ENCODE measurements at regions not wholly inside any gene's neighbourhood (a gene's known extent, or its start where the extent isn't known, plus 50 kb on each side); places are given as distances from the start of the nearest gene placed in this dataset.

- Mint-ChIP-seq H3K27ac (ENCODE audit: unreplicated experiment) (no peak overlapping the region), H3K4me3 (no peak overlapping the region), H3K9me3 (peaks cover 15% of the 10 kb centered on the region), H3K4me1 (peaks cover 4% of the 10 kb centered on the region), H3K36me3 (ENCODE audit: low read depth) (peaks cover 2% of the 10 kb centered on the region), H3K27me3 (ENCODE audit: low read depth) (no peaks in the 10 kb centered on the region)
- no peak for DNase-seq (ENCODE audit: low read depth, low spot score)
- TF ChIP-seq CTCF (conservative IDR thresholded peaks at IDR 0.05), result no peak
Measured at GRCh38 chr4:123955167-123955800, 558.7 kb downstream of the SPRY1 start.

GRCh38 chr4:123956204-123956603 lies 559.6 kb downstream of the SPRY1 start:
- Mint-ChIP-seq H3K4me3 (no peak overlapping the region), H3K27me3 (ENCODE audit: low read depth) (no peaks in the 10 kb centered on the region), H3K36me3 (ENCODE audit: low read depth) (peaks cover 2% of the 10 kb centered on the region), H3K9me3 (peaks cover 15% of the 10 kb centered on the region), H3K27ac (ENCODE audit: unreplicated experiment) (no peak overlapping the region), H3K4me1 (peaks cover 4% of the 10 kb centered on the region)
- DNase-seq (ENCODE audit: low read depth, low spot score), result no peak
- no peak for TF ChIP-seq CTCF (conservative IDR thresholded peaks at IDR 0.05)

GRCh38 chr4:123966990-123967769 lies 570.6 kb downstream of the SPRY1 start:
- peaks cover 8% of the 10 kb centered on the region for H3K4me1 Mint-ChIP-seq
- H3K27ac Mint-ChIP-seq (ENCODE audit: unreplicated experiment), result no peak overlapping the region
- peaks cover 6% of the 10 kb centered on the region for H3K9me3 Mint-ChIP-seq
- H3K27me3 Mint-ChIP-seq (ENCODE audit: low read depth), result no peaks in the 10 kb centered on the region
- no peak overlapping the region for H3K4me3 Mint-ChIP-seq
- no peak for DNase-seq (ENCODE audit: low read depth, low spot score)
- no peak for TF ChIP-seq CTCF (conservative IDR thresholded peaks at IDR 0.05)
- H3K36me3 Mint-ChIP-seq (ENCODE audit: low read depth), result peaks cover 4% of the 10 kb centered on the region

- peaks cover 33% of the 10 kb centered on the region for H3K4me1 Mint-ChIP-seq
- H3K4me3 Mint-ChIP-seq, result no peak overlapping the region
- no peak for TF ChIP-seq CTCF (conservative IDR thresholded peaks at IDR 0.05)
- peaks cover 18% of the 10 kb centered on the region for H3K9me3 Mint-ChIP-seq
- H3K27me3 Mint-ChIP-seq (ENCODE audit: low read depth), result no peaks in the 10 kb centered on the region
- peaks cover 28% of the 10 kb centered on the region for H3K36me3 Mint-ChIP-seq (ENCODE audit: low read depth)
- no peak for DNase-seq (ENCODE audit: low read depth, low spot score)
- no peak overlapping the region for H3K27ac Mint-ChIP-seq (ENCODE audit: unreplicated experiment)
Measured at GRCh38 chr4:123972031-123972430, 575.4 kb downstream of the SPRY1 start.

GRCh38 chr4:123974386-123975149 lies 578.0 kb downstream of the SPRY1 start:
- peaks cover 36% of the 10 kb centered on the region for H3K4me1 Mint-ChIP-seq
- peak overlapping the region; percentile 35 for H3K4me3 Mint-ChIP-seq
- TF ChIP-seq CTCF (conservative IDR thresholded peaks at IDR 0.05), result no peak
- H3K36me3 Mint-ChIP-seq (ENCODE audit: low read depth), result peaks cover 29% of the 10 kb centered on the region
- no peak overlapping the region for H3K27ac Mint-ChIP-seq (ENCODE audit: unreplicated experiment)
- DNase-seq (ENCODE audit: low read depth, low spot score), result no peak
- H3K9me3 Mint-ChIP-seq, result peaks cover 15% of the 10 kb centered on the region
- no peaks in the 10 kb centered on the region for H3K27me3 Mint-ChIP-seq (ENCODE audit: low read depth)
